Immature natural killer cell (primary cell): ENCODE measurements at regions not wholly inside any gene's neighbourhood (a gene's known extent, or its start where the extent isn't known, plus 50 kb on each side); places are given as distances from the start of the nearest gene placed in this dataset.

Experiments
- DNase-seq, 3 donors: peaks; one replicate each; pipeline ENCODE4 v3.0.0; 2022; ENCODE audit warnings: mixed read lengths in 1 of 3
- H3K27ac Mint-ChIP-seq, 6 donors: one replicate each; pipeline ENCODE4 v1.8.0; 2020; ENCODE audit warnings: mixed read lengths in 6 of 6, mild to moderate bottlenecking in 5 of 6, inconsistent platforms in 4 of 6, moderate library complexity in 3 of 6
- H3K27me3 Mint-ChIP-seq, 3 donors: one replicate each; pipeline ENCODE4 v1.8.0; 2020 to 2021; ENCODE audit warnings: low read depth in 3 of 3, mild to moderate bottlenecking in 3 of 3, mixed read lengths in 3 of 3, moderate library complexity in 3 of 3, inconsistent platforms in 1 of 3
- H3K36me3 Mint-ChIP-seq, 3 donors: one replicate each; pipeline ENCODE4 v1.8.0; 2020; ENCODE audit warnings: mixed read lengths in 3 of 3, inconsistent platforms in 2 of 3, mild to moderate bottlenecking in 2 of 3
- H3K4me1 Mint-ChIP-seq, 2 donors: one replicate each; pipeline ENCODE4 v1.8.0; 2020; ENCODE audit warnings: inconsistent platforms in 2 of 2, mild to moderate bottlenecking in 2 of 2, mixed read lengths in 2 of 2, moderate library complexity in 1 of 2
- H3K4me3 Mint-ChIP-seq, 5 donors: one replicate each; pipeline ENCODE4 v1.8.0; 2020; ENCODE audit warnings: mild to moderate bottlenecking in 5 of 5, mixed read lengths in 5 of 5, inconsistent platforms in 3 of 5, moderate library complexity in 3 of 5
- H3K9me3 Mint-ChIP-seq, 6 donors: one replicate each; pipeline ENCODE4 v1.8.0; 2020; ENCODE audit warnings: mild to moderate bottlenecking in 6 of 6, mixed read lengths in 6 of 6, inconsistent platforms in 4 of 6, moderate library complexity in 3 of 6

DNA sequence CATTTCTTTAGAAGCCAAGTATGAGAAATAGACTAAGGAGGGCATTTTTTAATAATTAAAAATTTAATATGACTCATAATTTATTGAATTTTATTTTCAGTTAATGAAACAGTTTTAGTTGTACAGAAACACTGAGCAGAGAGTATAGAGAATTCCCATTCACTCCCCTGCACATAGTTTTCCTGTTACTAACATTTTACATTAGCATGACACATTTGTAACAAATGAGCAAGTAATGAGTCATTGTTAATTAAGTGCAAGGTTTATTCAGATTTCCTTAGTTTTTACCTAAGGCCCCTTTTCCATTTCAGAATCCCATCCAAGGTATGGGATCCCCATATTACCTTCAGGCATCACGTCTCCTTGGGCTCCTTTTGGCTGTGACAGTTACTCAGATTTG lies 271.5 kb upstream of the FZD8 start:
- peaks cover 0 to 4% (median 0%) of the 10 kb centered on the region in 3 donors for H3K36me3 Mint-ChIP-seq
- peaks cover 0 to 5% (median 3%) of the 10 kb centered on the region in 6 donors for H3K9me3 Mint-ChIP-seq
- H3K27ac Mint-ChIP-seq: no peak overlapping the region
- H3K27me3 Mint-ChIP-seq: peaks cover 2 to 6% (median 4%) of the 10 kb centered on the region in 3 donors
- no peaks in the 10 kb centered on the region for H3K4me1 Mint-ChIP-seq
- no peak for DNase-seq
- H3K4me3 Mint-ChIP-seq: no peak overlapping the region

DNA sequence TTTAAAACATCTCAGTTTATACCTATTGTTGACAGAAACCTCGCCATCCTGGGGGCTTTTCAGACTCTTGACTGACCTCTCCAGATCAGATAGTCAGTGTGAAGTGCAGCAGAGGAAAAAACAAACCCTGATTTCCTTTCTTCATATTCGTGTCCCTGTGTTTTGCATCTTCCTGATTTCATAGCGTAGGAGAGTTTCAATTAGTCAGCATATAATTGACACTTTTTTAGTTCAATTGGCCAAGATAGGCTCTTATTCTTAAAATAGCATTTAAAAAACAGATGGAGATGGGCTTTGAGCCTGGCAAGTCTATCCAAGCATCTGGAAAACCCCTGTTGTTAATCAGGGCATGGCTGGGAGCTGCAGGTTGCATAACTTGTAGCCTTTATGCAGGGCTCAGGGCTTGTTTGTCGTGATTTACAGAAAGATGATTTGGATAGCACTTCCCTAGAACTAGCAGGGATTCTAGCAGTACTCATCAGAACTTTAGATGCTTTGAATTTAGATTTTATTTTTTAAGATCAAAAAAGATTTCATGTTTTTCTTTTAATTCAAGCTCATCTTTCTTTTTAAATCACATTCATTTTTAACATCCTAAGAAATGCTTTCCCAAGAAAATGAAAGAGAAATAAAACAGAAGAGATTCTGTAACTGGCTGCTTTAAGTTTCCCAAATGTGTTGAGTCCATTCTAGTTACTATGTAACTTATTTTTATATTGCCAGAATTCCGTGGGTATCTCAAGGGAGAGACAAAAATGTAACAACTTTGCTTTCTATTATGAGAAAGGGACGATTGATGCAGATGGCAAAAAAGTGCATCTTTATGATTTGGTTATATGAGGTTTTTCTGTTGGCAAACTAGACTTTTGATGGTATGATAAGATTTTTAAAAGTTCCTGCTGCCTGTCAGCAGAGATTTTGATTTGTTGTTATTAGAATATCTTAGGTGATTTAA lies 270.8 kb upstream of the FZD8 start:
- Mint-ChIP-seq H3K27me3 (peaks cover 3 to 4% (median 3%) of the 10 kb centered on the region in 3 donors), H3K36me3 (peaks cover 0 to 3% (median 0%) of the 10 kb centered on the region in 3 donors), H3K27ac (no peak overlapping the region), H3K9me3 (peaks cover 0 to 4% (median 2%) of the 10 kb centered on the region in 6 donors), H3K4me1 (no peaks in the 10 kb centered on the region), H3K4me3 (no peak overlapping the region)
- DNase-seq: no peak

DNA sequence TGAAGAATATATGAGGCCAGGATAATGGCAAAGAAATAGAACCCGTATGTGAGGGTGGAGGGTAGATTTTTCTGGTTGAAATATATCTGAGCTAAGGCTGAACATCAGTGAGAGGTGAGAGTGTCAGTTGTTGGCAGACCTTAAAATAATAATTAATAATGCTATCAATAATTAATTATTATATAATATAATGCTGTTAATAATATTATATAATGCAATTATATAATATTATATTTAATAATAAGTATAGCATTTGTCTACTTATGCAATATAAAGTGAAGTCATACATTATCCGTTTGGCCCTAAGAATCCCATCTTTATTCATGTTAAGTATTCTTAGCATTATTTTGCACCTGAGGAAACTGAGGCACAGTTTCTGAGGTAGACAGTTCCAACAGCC lies 269.9 kb upstream of the FZD8 start:
- H3K27ac Mint-ChIP-seq: no peak overlapping the region

DNA sequence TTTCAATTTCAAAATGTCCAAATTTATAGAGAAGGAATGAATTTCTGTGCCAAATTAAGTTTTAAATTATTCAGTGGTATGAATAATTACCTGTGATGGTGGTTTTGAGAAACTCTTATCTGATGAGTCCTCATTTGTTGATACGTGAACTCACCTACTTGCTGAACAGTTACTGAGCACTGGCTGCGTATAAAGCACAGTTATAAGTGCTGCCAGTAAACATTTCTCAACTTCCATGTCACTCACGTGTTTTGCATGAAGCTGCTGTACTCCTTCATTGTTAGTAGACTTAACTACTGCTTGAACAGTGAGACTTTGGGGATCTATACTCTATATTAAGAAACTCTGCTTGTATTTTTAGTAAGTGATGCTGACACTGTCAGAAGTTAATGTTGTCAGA lies 269.1 kb upstream of the FZD8 start:
- Mint-ChIP-seq H3K9me3 (peaks cover 0 to 3% (median 0%) of the 10 kb centered on the region in 6 donors), H3K27me3 (peaks cover 2 to 4% (median 2%) of the 10 kb centered on the region in 3 donors), H3K4me3 (no peak overlapping the region), H3K4me1 (no peaks in the 10 kb centered on the region), H3K27ac (no peak overlapping the region), H3K36me3 (no peaks in the 10 kb centered on the region)
- DNase-seq: no peak

More for the DNA sequence above, 269.9 kb upstream of the FZD8 start:
- no peak for DNase-seq
- Mint-ChIP-seq H3K36me3 (no peaks in the 10 kb centered on the region), H3K4me3 (no peak overlapping the region), H3K9me3 (peaks cover 0 to 4% (median 0%) of the 10 kb centered on the region in 6 donors), H3K27me3 (peaks cover 2 to 4% (median 2%) of the 10 kb centered on the region in 3 donors), H3K4me1 (no peaks in the 10 kb centered on the region)

- no peak for DNase-seq
- Mint-ChIP-seq H3K27ac (no peak overlapping the region), H3K36me3 (no peaks in the 10 kb centered on the region), H3K9me3 (peaks cover 0 to 3% (median 0%) of the 10 kb centered on the region in 6 donors), H3K4me1 (no peaks in the 10 kb centered on the region), H3K4me3 (no peak overlapping the region), H3K27me3 (peaks cover 2 to 4% (median 2%) of the 10 kb centered on the region in 3 donors)
Observed at GRCh38 chr10:35910234-35910633, 268.1 kb upstream of the FZD8 start.

GRCh38 chr10:35909121-35909720 lies 267.1 kb upstream of the FZD8 start:
- Mint-ChIP-seq H3K36me3 (no peaks in the 10 kb centered on the region), H3K27ac (no peak overlapping the region), H3K4me1 (no peaks in the 10 kb centered on the region), H3K9me3 (peaks cover 0 to 4% (median 0%) of the 10 kb centered on the region in 6 donors), H3K4me3 (no peak overlapping the region), H3K27me3 (peaks cover 0 to 4% (median 2%) of the 10 kb centered on the region in 3 donors)
- DNase-seq: no peak

GRCh38 chr10:35908451-35908850 lies 266.4 kb upstream of the FZD8 start:
- Mint-ChIP-seq H3K9me3 (peaks cover 0 to 4% (median 0%) of the 10 kb centered on the region in 6 donors), H3K4me1 (no peaks in the 10 kb centered on the region), H3K4me3 (no peak overlapping the region), H3K36me3 (no peaks in the 10 kb centered on the region), H3K27ac (no peak overlapping the region), H3K27me3 (peaks cover 2 to 4% (median 3%) of the 10 kb centered on the region in 3 donors)
- DNase-seq: no peak

DNA sequence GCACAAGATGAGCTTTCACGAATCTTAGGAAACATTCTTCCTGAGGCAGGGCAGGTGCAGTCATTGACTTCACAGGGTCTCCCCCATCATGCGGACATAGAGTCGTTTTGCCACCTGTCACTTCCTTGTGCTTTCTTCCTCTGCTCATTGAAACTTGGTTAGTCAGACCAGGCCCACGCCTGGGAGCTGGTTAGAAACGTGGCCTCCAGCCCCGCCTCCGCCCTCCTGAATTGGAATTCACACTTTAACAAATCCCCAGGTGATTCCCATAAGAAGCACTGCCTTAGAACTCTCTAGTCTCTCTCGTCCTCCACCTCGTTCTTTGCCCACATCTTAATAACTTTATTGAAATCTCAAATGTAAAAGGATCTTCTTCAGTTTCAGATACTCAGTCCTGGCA lies 265.5 kb upstream of the FZD8 start:
- no peak for DNase-seq
- Mint-ChIP-seq H3K36me3 (no peaks in the 10 kb centered on the region), H3K4me3 (no peak overlapping the region), H3K27me3 (peaks cover 3 to 6% (median 4%) of the 10 kb centered on the region in 3 donors), H3K9me3 (peaks cover 0 to 4% (median 0%) of the 10 kb centered on the region in 6 donors), H3K4me1 (no peaks in the 10 kb centered on the region), H3K27ac (no peak overlapping the region)

- DNase-seq: no peak
- Mint-ChIP-seq H3K27ac (no peak overlapping the region), H3K27me3 (peaks cover 2 to 4% (median 3%) of the 10 kb centered on the region in 3 donors), H3K4me1 (no peaks in the 10 kb centered on the region), H3K4me3 (no peak overlapping the region), H3K36me3 (no peaks in the 10 kb centered on the region), H3K9me3 (peaks cover 0 to 6% (median 0%) of the 10 kb centered on the region in 6 donors)
Observed at GRCh38 chr10:35906155-35906554, 264.1 kb upstream of the FZD8 start.

GRCh38 chr10:35903021-35903420 lies 260.9 kb upstream of the FZD8 start:
- peaks cover 0 to 9% (median 0%) of the 10 kb centered on the region in 6 donors for H3K9me3 Mint-ChIP-seq
- H3K36me3 Mint-ChIP-seq: no peaks in the 10 kb centered on the region
- H3K27me3 Mint-ChIP-seq: peaks cover 0 to 6% (median 3%) of the 10 kb centered on the region in 3 donors
- H3K27ac Mint-ChIP-seq: no peak overlapping the region
- no peaks in the 10 kb centered on the region for H3K4me1 Mint-ChIP-seq
- no peak overlapping the region for H3K4me3 Mint-ChIP-seq
- no peak for DNase-seq

- no peak for DNase-seq
- H3K27ac Mint-ChIP-seq: no peak overlapping the region
- no peak overlapping the region for H3K4me3 Mint-ChIP-seq
- peaks cover 0 to 5% (median 1%) of the 10 kb centered on the region in 6 donors for H3K9me3 Mint-ChIP-seq
- peaks cover 0 to 8% (median 3%) of the 10 kb centered on the region in 3 donors for H3K27me3 Mint-ChIP-seq
- H3K36me3 Mint-ChIP-seq: no peaks in the 10 kb centered on the region
- no peaks in the 10 kb centered on the region for H3K4me1 Mint-ChIP-seq
Observed at GRCh38 chr10:35898716-35899440, 256.8 kb upstream of the FZD8 start.

GRCh38 chr10:35896001-35896400 lies 253.9 kb upstream of the FZD8 start:
- H3K27me3 Mint-ChIP-seq: peaks cover 0 to 5% (median 0%) of the 10 kb centered on the region in 3 donors
- no peaks in the 10 kb centered on the region for H3K36me3 Mint-ChIP-seq
- H3K4me3 Mint-ChIP-seq: no peak overlapping the region
- no peak overlapping the region for H3K27ac Mint-ChIP-seq
- no peaks in the 10 kb centered on the region for H3K4me1 Mint-ChIP-seq
- peaks cover 0 to 5% (median 0%) of the 10 kb centered on the region in 6 donors for H3K9me3 Mint-ChIP-seq
- DNase-seq: no peak

- Mint-ChIP-seq H3K4me3 (no peak overlapping the region), H3K9me3 (peaks cover 0 to 5% (median 0%) of the 10 kb centered on the region in 6 donors), H3K27ac (no peak overlapping the region), H3K36me3 (no peaks in the 10 kb centered on the region), H3K4me1 (no peaks in the 10 kb centered on the region), H3K27me3 (peaks cover 0 to 5% (median 0%) of the 10 kb centered on the region in 3 donors)
- DNase-seq: no peak
Observed at GRCh38 chr10:35895331-35895730, 253.2 kb upstream of the FZD8 start.
